C1 segment of cervical spinal cord (tissue), 14 donors: ENCODE measurements at regions not wholly inside any gene's neighbourhood (a gene's known extent, or its start where the extent isn't known, plus 50 kb on each side); places are given as distances from the start of the nearest gene placed in this dataset.
"Not testable (repeated sequence)": the region's sequence is repeated elsewhere in the genome, so short reads cannot be mapped to it uniquely, and the experiment has no call there.

ENCODE experiments used
- DNase-seq, 14 donors: peaks; one replicate each; lab custom pipeline; 2025; lab: John Stamatoyannopoulos, UW

- DNase-seq: peak in 3 of 14 donors; percentile 42 to 71 (median 43)
Measured at GRCh38 chr14:35988972-35989690, 163.0 kb downstream of the BRMS1L start.

GRCh38 chr14:35988550-35988949 is 162.4 kb downstream of the BRMS1L start:
- DNase-seq: no peak

GRCh38 chr14:35987731-35988130 is 161.6 kb downstream of the BRMS1L start:
- DNase-seq: no peak

GRCh38 chr14:35986219-35986573 is 160.1 kb downstream of the BRMS1L start:
- DNase-seq: no peak

GRCh38 chr14:35985474-35986218 is 159.5 kb downstream of the BRMS1L start:
- peak in 1 of 14 donors; percentile 56 for DNase-seq

GRCh38 chr14:35979531-35979930 is 153.4 kb downstream of the BRMS1L start:
- DNase-seq: no peak

- DNase-seq: no peak
Measured at GRCh38 chr14:35978561-35978960, 152.4 kb downstream of the BRMS1L start.

- DNase-seq: no peak
Measured at GRCh38 chr14:35975814-35976213, 149.7 kb downstream of the BRMS1L start.

- DNase-seq: no peak
Measured at GRCh38 chr14:35973770-35974169, 147.6 kb downstream of the BRMS1L start.

- no peak for DNase-seq
Measured at GRCh38 chr14:35971965-35972630, 146.0 kb downstream of the BRMS1L start.

GRCh38 chr14:35969310-35969709 is 143.2 kb downstream of the BRMS1L start:
- no peak for DNase-seq

- DNase-seq: peak in 2 of 14 donors; percentile 5 to 19
Measured at GRCh38 chr14:35965400-35965799, 139.3 kb downstream of the BRMS1L start.

GRCh38 chr14:35964697-35965286 is 138.7 kb downstream of the BRMS1L start:
- DNase-seq: no peak

- DNase-seq: no peak
Measured at GRCh38 chr14:35963209-35963608, 137.1 kb downstream of the BRMS1L start.

GRCh38 chr14:35961697-35962274 is 135.6 kb downstream of the BRMS1L start:
- DNase-seq: no peak

GRCh38 chr14:35959835-35960234 is 133.7 kb downstream of the BRMS1L start:
- peak in 1 of 14 donors; percentile 33 for DNase-seq

GRCh38 chr14:35958499-35958898 is 132.4 kb downstream of the BRMS1L start:
- DNase-seq: no peak

GRCh38 chr14:35956376-35957085 is 130.4 kb downstream of the BRMS1L start:
- no peak for DNase-seq

GRCh38 chr14:35952584-35952983 is 126.4 kb downstream of the BRMS1L start:
- no peak for DNase-seq

GRCh38 chr14:35949920-35950513 is 123.9 kb downstream of the BRMS1L start:
- no peak for DNase-seq

GRCh38 chr14:35947983-35948382 is 121.8 kb downstream of the BRMS1L start:
- DNase-seq: not testable (repeated sequence)
